Thyroid gland (tissue), 4 donors: ENCODE measurements at regions not wholly inside any gene's neighbourhood (a gene's known extent, or its start where the extent isn't known, plus 50 kb on each side); places are given as distances from the start of the nearest gene placed in this dataset.

ENCODE experiments used
- CTCF ChIP-seq, 6 experiments: fragments of 200-600 bp in 3 of 6; fragments of 450-650 bp in 3 of 6; sonication (generic) in 3 of 6; IDR thresholded peaks; one replicate each; pipeline ENCODE4 v1.5.1; 2016 to 2019; ENCODE audit warnings: antibody characterized with exemption in 6 of 6, mild to moderate bottlenecking in 2 of 6, inconsistent platforms in 1 of 6, moderate library complexity in 1 of 6
- POLR2A ChIP-seq, 2 donors: fragments of 450-650 bp; IDR thresholded peaks; one replicate each; pipeline ENCODE4 v1.6.1; 2017; ENCODE audit warnings: antibody characterized with exemption in 2 of 2, mild to moderate bottlenecking in 2 of 2, moderate library complexity in 1 of 2

GRCh38 chr11:24247846-24248245, 249.0 kb upstream of the LUZP2 start:
- TF ChIP-seq CTCF (IDR thresholded peaks at IDR 0.05) = no peak
- TF ChIP-seq POLR2A (IDR thresholded peaks at IDR 0.05) = no peak
